ENCODE measurements at regions not wholly inside any gene's neighbourhood (a gene's known extent, or its start where the extent isn't known, plus 50 kb on each side); places are given as distances from the start of the nearest gene placed in this dataset.
"Not testable (repeated sequence)": the region's sequence is repeated elsewhere in the genome, so short reads cannot be mapped to it uniquely, and the experiment has no call there.

DNA sequence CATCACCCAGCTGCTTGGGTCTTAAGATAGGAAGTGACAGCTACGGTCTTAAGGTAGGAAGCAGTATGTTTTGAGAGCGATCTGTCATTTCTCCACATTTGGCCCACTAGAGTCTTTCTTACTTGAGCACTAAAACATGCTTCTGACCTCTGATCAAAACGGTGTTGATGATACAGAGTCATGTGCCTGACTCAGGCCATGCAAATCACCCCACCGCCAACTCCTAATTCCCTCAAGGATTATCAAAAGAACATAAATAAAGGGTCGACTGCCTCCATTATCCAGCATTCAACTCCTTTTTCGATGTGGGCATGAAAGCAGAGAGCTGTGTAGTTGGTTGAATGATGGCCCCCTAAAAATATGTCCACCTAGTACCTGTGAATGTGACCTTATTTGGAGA is 201.7 kb upstream of the PROK2 start:
- TF ChIP-seq POLR2A (IDR thresholded peaks at IDR 0.05; ENCODE audit: low read depth) (no peak), EP300 (IDR thresholded peaks at IDR 0.05) (no peak), POLR2AphosphoS5 (IDR thresholded peaks at IDR 0.05) (no peak)
- TF ChIP-seq, protein P1, sequence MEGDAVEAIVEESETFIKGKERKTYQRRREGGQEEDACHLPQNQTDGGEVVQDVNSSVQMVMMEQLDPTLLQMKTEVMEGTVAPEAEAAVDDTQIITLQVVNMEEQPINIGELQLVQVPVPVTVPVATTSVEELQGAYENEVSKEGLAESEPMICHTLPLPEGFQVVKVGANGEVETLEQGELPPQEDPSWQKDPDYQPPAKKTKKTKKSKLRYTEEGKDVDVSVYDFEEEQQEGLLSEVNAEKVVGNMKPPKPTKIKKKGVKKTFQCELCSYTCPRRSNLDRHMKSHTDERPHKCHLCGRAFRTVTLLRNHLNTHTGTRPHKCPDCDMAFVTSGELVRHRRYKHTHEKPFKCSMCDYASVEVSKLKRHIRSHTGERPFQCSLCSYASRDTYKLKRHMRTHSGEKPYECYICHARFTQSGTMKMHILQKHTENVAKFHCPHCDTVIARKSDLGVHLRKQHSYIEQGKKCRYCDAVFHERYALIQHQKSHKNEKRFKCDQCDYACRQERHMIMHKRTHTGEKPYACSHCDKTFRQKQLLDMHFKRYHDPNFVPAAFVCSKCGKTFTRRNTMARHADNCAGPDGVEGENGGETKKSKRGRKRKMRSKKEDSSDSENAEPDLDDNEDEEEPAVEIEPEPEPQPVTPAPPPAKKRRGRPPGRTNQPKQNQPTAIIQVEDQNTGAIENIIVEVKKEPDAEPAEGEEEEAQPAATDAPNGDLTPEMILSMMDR (IDR thresholded peaks at IDR 0.05), result no peak
- intact Hi-C loops (cut with DNase I), result no loop called here

DNA sequence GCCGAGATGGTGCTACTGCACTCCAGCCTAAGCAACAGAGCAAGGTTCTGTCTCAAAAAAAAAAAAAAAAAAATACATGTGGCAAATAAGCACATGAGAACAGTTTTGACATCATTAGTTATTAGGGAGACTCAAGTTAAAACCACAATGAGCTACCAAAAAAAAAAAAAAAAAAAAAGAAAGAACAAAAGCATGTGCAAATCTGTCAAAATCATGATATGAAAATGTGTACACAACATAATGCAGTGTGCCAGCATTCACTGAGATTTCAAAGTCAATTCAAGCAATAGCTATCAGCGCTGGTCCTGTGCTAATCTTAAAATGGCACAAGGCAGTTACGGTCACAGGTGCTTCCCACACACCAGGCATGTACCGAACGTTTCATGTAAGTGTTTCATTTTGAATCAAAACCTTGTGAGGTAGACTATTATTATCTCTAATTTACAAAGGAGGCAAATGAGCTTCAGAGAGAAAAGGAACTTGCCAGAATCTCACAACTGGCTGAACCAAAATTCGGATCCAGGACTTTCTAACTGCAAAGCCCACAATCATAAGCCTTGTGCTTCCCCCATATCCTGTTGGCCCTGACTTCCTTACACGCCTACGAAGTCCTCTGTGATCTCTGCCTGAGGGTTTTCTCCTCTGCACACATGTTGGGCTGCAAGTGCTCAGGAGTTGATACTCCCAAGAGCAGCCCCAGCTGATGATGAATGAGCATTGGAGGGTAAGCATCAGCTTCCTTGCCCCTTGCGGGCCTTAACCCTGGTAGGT is 200.1 kb upstream of the PROK2 start:
- no peak for DNase-seq (ENCODE audit: extremely low spot score)
- Histone ChIP-seq H3K36me3 (no peaks in the 10 kb centered on the region), H3K4me3 (no peak overlapping the region), H3K9me3 (no peaks in the 10 kb centered on the region), H3K27me3 (no peaks in the 10 kb centered on the region), H3K4me1 (no peaks in the 10 kb centered on the region), H3K27ac (replicated peaks in 1 of 4) (no peak overlapping the region)
- TF ChIP-seq POLR2AphosphoS5 (IDR thresholded peaks at IDR 0.05), result no peak
- TF ChIP-seq EP300 (IDR thresholded peaks at IDR 0.05), result no peak
- TF ChIP-seq, protein P1 (IDR thresholded peaks at IDR 0.05), result no peak
- no peak for TF ChIP-seq POLR2A (IDR thresholded peaks at IDR 0.05; ENCODE audit: low read depth)
- 72% methylated on average over 9 of the region's 9 CpGs for WGBS
- intact Hi-C loops (cut with DNase I), result no loop called here

More for the DNA sequence above, 201.7 kb upstream of the PROK2 start:
- H3K36me3 ChIP-seq, result no peaks in the 10 kb centered on the region
- no peaks in the 10 kb centered on the region for H3K27me3 ChIP-seq
- H3K9me3 ChIP-seq, result no peaks in the 10 kb centered on the region
- H3K27ac ChIP-seq (replicated peaks in 1 of 4), result no peak overlapping the region
- no peak overlapping the region for H3K4me3 ChIP-seq
- DNase-seq (ENCODE audit: extremely low spot score), result no peak
- 79% methylated on average over 6 of the region's 6 CpGs for WGBS
- H3K4me1 ChIP-seq, result no peaks in the 10 kb centered on the region

DNA sequence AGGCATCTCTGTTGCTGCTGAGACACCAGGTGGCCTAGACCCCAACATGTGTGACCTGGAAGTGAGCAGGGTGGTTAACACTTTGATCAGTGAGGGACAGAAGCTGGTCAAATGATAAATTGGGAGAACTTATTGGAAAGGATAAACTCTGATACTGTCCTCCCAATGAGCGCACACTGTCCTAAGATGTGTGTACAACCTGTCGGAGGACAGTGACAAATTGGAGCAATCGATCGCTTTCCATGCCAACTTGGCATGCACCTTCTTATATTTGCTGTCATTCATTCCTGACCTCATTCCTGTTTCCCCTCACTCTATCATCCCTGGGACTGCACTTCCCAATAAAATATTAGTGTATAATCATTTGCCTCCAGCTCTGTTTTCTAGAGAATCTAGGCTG is 198.7 kb upstream of the PROK2 start:
- no peak for TF ChIP-seq POLR2AphosphoS5 (IDR thresholded peaks at IDR 0.05)
- TF ChIP-seq EP300 (IDR thresholded peaks at IDR 0.05), result no peak
- TF ChIP-seq POLR2A (IDR thresholded peaks at IDR 0.05; ENCODE audit: low read depth), result no peak
- TF ChIP-seq, protein P1 (IDR thresholded peaks at IDR 0.05), result no peak
- Histone ChIP-seq H3K9me3 (no peaks in the 10 kb centered on the region), H3K27me3 (no peaks in the 10 kb centered on the region), H3K4me1 (no peaks in the 10 kb centered on the region), H3K4me3 (no peak overlapping the region), H3K27ac (replicated peaks in 1 of 4) (no peak overlapping the region), H3K36me3 (no peaks in the 10 kb centered on the region)
- no peak for DNase-seq (ENCODE audit: extremely low spot score)
- intact Hi-C loops (cut with DNase I), result no loop called here
- WGBS, result 94% methylated on average over 4 of the region's 4 CpGs

DNA sequence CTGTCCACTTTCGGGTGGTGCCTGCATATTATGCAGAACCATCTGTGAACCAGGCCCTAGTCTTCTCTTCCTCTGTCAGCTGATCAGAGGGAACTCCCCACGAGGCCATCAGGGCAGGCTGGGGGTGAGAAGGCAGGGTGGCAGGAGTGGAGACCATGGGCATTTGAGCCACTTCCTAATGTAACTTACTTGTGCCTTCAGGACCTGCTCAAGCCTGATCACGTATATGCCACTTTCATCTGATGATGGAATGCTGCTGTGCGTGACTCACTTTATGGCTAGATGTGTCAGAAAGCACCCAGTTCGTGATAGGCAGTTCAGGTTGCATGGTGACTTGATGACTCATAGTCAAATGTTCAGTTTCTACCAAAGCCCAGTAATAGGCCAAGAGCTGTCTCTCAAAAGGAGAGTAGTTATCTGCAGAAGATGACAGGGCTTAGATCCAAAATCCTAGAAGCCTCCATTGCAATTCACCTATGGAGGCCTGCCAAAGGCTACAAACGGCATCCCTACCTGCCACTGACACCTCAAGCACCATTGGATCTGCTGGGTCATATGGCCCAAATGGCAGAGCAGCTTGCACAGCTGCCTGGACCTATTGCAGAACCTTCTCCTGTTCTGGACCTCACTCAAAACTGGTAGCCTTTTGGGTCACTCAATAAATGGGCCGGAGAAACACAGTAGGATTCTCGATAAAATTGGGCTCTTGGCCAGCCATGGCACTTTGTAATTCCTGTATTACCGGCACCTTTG is 197.7 kb upstream of the PROK2 start:
- H3K9me3 ChIP-seq; DNase-seq (ENCODE audit: extremely low spot score); H3K27me3 ChIP-seq; intact Hi-C loops (cut with DNase I); H3K27ac ChIP-seq (replicated peaks in 1 of 4); H3K36me3 ChIP-seq; H3K4me1 ChIP-seq; H3K4me3 ChIP-seq: not testable (repeated sequence)
- WGBS, result 70% methylated on average over 9 of the region's 9 CpGs

DNA sequence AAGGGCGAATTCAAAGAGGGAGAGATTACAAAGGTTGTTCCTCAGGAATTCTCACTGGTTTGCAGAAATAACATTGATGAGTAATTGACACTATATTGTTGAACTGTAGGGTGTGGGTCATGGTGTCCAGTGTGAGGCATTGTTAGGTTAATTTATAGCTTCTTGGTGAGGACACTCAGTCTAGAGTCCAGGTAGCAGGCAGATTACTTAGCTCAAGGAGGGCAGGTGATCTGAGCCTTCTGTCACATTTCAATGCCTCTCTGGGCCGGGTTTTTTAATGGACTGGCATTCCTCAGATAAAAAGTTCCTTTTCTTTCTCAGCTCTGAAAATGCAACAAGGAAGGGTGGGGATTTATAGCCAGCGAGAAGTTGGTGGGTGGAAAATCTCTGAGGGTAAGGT is 194.2 kb upstream of the PROK2 start:
- no peak for DNase-seq (ENCODE audit: extremely low spot score)
- no peaks in the 10 kb centered on the region for H3K36me3 ChIP-seq
- no peak overlapping the region for H3K4me3 ChIP-seq
- H3K27ac ChIP-seq (replicated peaks in 1 of 4), result no peak overlapping the region
- H3K4me1 ChIP-seq, result no peaks in the 10 kb centered on the region
- intact Hi-C loops (cut with DNase I), result no loop called here
- WGBS, result 86% methylated on average over 3 of the region's 3 CpGs
- H3K9me3 ChIP-seq, result peaks cover 0 to 6% (median 0%) of the 10 kb centered on the region in 4 donors
- TF ChIP-seq POLR2A (IDR thresholded peaks at IDR 0.05; ENCODE audit: low read depth), result no peak
- no peak for TF ChIP-seq EP300 (IDR thresholded peaks at IDR 0.05)
- TF ChIP-seq POLR2AphosphoS5 (IDR thresholded peaks at IDR 0.05), result no peak
- TF ChIP-seq, protein P1 (IDR thresholded peaks at IDR 0.05), result no peak
- H3K27me3 ChIP-seq, result no peaks in the 10 kb centered on the region

Data from esophagus muscularis mucosa (tissue), 4 donors.